Lung (tissue), 12 donors: ENCODE measurements at regions not wholly inside any gene's neighbourhood (a gene's known extent, or its start where the extent isn't known, plus 50 kb on each side); places are given as distances from the start of the nearest gene placed in this dataset. TPM values are rescaled to one million over a fixed set of nuclear protein-coding genes. Genes with fewer than 3 reads are reported as not detected.

ENCODE experiments used
- ATAC-seq: fragments of 200-7000 bp; cut with Tn5 transposase; one replicate; pipeline ENCODE4 v1.9.1; 2020; ENCODE audit warnings: moderate number of reproducible peaks; ENCODE audit not compliant: insufficient read depth, low FRiP score
- DNase-seq, 3 donors: peaks; one replicate each; pipeline ENCODE4 v3.0.0-alpha.2; 2013 to 2017
- H3K27ac ChIP-seq, 2 donors: one replicate each; pipeline ENCODE4 v1.5.1; 2013; ENCODE audit warnings: mild to moderate bottlenecking in 2 of 2, moderate library complexity in 2 of 2, control low read depth in 1 of 2, inconsistent platforms in 1 of 2, low read depth in 1 of 2, low read length in 1 of 2
- H3K27me3 ChIP-seq, 3 donors: one replicate each; pipeline ENCODE4 v1.5.1; 2013; ENCODE audit warnings: low read length in 2 of 3; ENCODE audit not compliant: control insufficient read depth in 3 of 3, insufficient read depth in 3 of 3
- H3K36me3 ChIP-seq, 4 donors: one replicate each; pipeline ENCODE4 v1.5.1; 2013; ENCODE audit warnings: low read length in 4 of 4, mild to moderate bottlenecking in 1 of 4, moderate library complexity in 1 of 4; ENCODE audit not compliant: control insufficient read depth in 4 of 4, insufficient read depth in 4 of 4
- H3K4me1 ChIP-seq, 5 donors: one replicate each; pipeline ENCODE4 v1.5.1; 2013; ENCODE audit warnings: low read length in 5 of 5, mild to moderate bottlenecking in 2 of 5, moderate library complexity in 1 of 5; ENCODE audit not compliant: control insufficient read depth in 5 of 5, insufficient read depth in 5 of 5
- H3K4me3 ChIP-seq: one replicate; pipeline ENCODE4 v1.5.1; 2013; ENCODE audit warnings: mild to moderate bottlenecking, control low read depth, moderate library complexity
- H3K9ac ChIP-seq, 2 donors: one replicate each; pipeline ENCODE4 v1.5.1; 2013; ENCODE audit warnings: low read length in 2 of 2, control low read depth in 1 of 2; ENCODE audit not compliant: insufficient read depth in 1 of 2
- H3K9me3 ChIP-seq, 4 donors: one replicate each; pipeline ENCODE4 v1.5.1; 2013; ENCODE audit warnings: low read length in 3 of 4, mild to moderate bottlenecking in 1 of 4, moderate library complexity in 1 of 4; ENCODE audit not compliant: control insufficient read depth in 4 of 4, insufficient read depth in 3 of 4
- WGBS, 2 donors: extraction: QIAGEN DNeasy Blood & Tissue Kit; methylation state at CpG; one replicate each; pipeline ENCODE4 v1.1.7; 2013; 5-methylcytosine and 5-hydroxymethylcytosine counted together
- small RNA-seq: library from RNA; depleted of rRNA; stranded (forward); fragments of <200 nt; gene quantifications from one replicate; pipeline ENCODE3, GENCODE V24; 2014; ENCODE audit warnings: low replicate concordance
- TF ChIP-seq, protein P1 (sequence below): IDR thresholded peaks from 2 replicates; pipeline ENCODE4 v1.5.1; 2012; ENCODE audit warnings: mild to moderate bottlenecking; ENCODE audit errors: control extremely low read depth, extremely low read depth
- donor health status: control.
- donor health status: control.
- donor health status: Bipolar disorder and iron deficiency.
- donor health status: healthy.
- donor health status: DM: yes; HTN: yes; CAD: no.

DNA sequence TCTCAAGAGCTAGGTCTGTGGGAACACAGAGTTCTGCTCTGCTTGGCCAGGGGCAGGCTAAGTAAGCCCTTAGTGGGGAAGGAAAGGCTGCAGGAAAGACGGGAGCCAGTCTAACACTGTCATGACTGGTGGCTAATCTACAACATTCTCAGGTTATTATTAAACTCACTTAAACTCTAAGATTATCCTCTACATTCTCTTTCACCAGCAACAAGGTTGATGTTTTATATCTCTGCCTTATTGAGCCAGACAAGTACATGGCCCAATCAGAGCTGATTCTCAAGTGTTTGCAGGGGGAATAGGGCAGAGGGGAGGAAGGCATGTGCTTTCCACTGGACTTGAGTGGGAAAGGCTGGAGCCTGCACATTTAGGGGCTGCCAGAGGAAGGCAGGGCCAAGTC is 50.9 kb upstream of the FAM241A start:
- Histone ChIP-seq H3K27me3 (peaks cover 0 to 6% (median 0%) of the 10 kb centered on the region in 3 donors), H3K9me3 (no peaks in the 10 kb centered on the region), H3K27ac (no peak overlapping the region), H3K4me3 (no peak overlapping the region), H3K9ac (no peak overlapping the region), H3K36me3 (no peaks in the 10 kb centered on the region), H3K4me1 (peaks cover 0 to 1% (median 0%) of the 10 kb centered on the region in 5 donors)
- WGBS, 2 donors = 64 to 75% methylated on average over 1 of the region's 1 CpG
- TF ChIP-seq, protein P1, sequence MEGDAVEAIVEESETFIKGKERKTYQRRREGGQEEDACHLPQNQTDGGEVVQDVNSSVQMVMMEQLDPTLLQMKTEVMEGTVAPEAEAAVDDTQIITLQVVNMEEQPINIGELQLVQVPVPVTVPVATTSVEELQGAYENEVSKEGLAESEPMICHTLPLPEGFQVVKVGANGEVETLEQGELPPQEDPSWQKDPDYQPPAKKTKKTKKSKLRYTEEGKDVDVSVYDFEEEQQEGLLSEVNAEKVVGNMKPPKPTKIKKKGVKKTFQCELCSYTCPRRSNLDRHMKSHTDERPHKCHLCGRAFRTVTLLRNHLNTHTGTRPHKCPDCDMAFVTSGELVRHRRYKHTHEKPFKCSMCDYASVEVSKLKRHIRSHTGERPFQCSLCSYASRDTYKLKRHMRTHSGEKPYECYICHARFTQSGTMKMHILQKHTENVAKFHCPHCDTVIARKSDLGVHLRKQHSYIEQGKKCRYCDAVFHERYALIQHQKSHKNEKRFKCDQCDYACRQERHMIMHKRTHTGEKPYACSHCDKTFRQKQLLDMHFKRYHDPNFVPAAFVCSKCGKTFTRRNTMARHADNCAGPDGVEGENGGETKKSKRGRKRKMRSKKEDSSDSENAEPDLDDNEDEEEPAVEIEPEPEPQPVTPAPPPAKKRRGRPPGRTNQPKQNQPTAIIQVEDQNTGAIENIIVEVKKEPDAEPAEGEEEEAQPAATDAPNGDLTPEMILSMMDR = no peak
- DNase-seq (no peak), ATAC-seq (no peak)

Small RNA genes lying in the stretch of these regions (small RNA-seq; reads per million reads assigned to genes)
- gene MIR297 (not detected), gene RNU6-289P (not detected)
